AG09309 (cell line): ENCODE measurements at regions not wholly inside any gene's neighbourhood (a gene's known extent, or its start where the extent isn't known, plus 50 kb on each side); places are given as distances from the start of the nearest gene placed in this dataset.

Experiments used
- DNase-seq: peaks from one replicate; pipeline ENCODE4 v3.0.0-alpha.2; 2010; ENCODE audit warnings: low read depth
- H3K4me3 ChIP-seq: 2 replicates; pipeline ENCODE4 v1.5.1; 2011; ENCODE audit warnings: mild to moderate bottlenecking, low read depth, low read length, moderate library complexity; ENCODE audit not compliant: control insufficient read depth
- TF ChIP-seq, protein P1 (sequence below): IDR thresholded peaks from 2 replicates; pipeline ENCODE4 v1.5.1; 2011; ENCODE audit warnings: mild to moderate bottlenecking, low read depth, low read length, inconsistent platforms; ENCODE audit not compliant: insufficient read depth, control insufficient read depth; ENCODE audit errors: missing control alignments

DNA sequence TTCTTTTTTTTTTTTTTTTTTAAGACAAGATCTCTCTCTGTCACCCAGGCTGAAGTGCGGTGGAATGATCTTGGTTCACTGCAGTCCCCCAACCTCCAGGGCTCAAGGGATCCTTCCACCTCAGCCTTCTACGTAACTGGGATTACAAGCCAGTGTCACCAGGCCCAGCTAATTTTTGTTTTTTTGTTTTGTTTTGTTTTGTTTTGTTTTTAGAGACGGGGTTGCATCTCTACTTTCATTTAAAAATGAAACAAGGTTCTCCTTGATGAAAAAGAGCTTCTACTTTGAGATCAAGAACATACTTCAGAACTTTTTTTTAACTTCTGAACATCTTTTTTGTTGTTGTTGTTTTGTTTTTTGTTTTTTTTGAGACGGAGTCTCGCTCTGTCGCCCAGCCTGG lies 121.7 kb upstream of the PRB2 start:
- no peak for DNase-seq
- TF ChIP-seq, protein P1, sequence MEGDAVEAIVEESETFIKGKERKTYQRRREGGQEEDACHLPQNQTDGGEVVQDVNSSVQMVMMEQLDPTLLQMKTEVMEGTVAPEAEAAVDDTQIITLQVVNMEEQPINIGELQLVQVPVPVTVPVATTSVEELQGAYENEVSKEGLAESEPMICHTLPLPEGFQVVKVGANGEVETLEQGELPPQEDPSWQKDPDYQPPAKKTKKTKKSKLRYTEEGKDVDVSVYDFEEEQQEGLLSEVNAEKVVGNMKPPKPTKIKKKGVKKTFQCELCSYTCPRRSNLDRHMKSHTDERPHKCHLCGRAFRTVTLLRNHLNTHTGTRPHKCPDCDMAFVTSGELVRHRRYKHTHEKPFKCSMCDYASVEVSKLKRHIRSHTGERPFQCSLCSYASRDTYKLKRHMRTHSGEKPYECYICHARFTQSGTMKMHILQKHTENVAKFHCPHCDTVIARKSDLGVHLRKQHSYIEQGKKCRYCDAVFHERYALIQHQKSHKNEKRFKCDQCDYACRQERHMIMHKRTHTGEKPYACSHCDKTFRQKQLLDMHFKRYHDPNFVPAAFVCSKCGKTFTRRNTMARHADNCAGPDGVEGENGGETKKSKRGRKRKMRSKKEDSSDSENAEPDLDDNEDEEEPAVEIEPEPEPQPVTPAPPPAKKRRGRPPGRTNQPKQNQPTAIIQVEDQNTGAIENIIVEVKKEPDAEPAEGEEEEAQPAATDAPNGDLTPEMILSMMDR: no peak
- no peak overlapping the region for H3K4me3 ChIP-seq

- TF ChIP-seq, protein P1: no peak
- no peak for DNase-seq
- no peak overlapping the region for H3K4me3 ChIP-seq
Observed at GRCh38 chr12:11524446-11524845, 125.0 kb upstream of the ETV6 start.

- TF ChIP-seq, protein P1: no peak
- H3K4me3 ChIP-seq: no peak overlapping the region
Observed at GRCh38 chr12:11534064-11534463, 115.4 kb upstream of the ETV6 start.

DNA sequence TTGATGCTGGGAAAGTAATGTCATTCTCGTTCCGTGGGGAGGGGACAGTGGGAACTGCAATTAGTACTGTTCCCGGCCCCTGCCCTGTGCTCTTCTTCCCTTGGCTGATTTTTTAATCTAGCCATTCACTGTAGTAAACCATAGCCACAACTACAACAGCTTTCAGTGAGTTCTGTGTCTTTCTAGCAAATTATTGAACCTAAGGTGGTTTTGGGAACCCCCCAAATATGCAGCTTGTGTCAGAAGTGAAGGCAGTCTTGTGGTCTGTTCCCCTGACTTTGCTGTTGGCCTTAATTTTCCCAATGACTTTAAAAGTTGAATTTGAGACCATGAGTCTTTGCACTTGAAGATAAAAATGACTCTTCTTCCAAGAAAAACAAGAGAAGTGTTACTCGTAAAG lies 114.3 kb upstream of the ETV6 start:
- TF ChIP-seq, protein P1: no peak

More at GRCh38 chr12:11534064-11534463, 115.4 kb upstream of the ETV6 start:
- no peak for DNase-seq

DNA sequence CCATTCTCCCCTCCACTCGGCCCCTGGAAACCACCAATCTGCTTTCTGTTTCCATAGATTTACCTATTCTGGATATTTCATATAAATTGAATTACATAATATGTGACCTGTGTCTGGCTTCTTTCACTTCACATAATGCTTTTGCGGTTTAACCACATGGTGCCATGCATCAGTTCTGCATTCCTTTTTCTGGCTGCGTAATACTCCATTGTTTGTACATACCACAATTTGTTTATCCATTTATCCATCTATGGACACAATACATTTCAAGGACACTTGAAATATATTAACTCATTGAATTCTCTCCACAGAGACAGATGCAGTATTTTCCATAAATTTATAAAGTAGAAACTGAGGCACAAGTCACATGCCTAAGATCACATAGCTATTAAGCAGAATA lies 110.3 kb upstream of the ETV6 start:
- TF ChIP-seq, protein P1: no peak

More for the DNA sequence above, 114.3 kb upstream of the ETV6 start:
- H3K4me3 ChIP-seq: no peak overlapping the region
- no peak for DNase-seq

DNA sequence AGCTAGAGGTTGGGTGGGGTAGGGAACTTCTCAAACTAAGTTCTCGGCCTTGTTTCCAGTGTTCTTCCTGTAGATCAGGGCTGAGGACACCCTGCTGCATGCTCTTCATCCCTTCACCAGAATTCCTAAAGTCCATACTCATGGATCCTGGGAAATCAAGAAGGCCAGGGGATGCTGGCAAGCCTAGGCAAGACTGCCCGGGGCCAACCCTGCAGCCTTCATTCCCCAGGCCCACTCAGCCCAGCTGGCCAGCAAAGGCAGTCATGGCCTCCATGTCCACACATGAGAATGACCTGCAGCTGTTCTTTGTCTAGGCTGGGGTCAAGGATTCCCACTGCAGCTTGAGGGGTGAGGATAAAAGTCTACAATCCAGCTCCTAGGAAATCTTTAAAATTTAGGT lies 109.3 kb upstream of the ETV6 start:
- DNase-seq: no peak
- TF ChIP-seq, protein P1: no peak
- no peak overlapping the region for H3K4me3 ChIP-seq

More for the DNA sequence above, 110.3 kb upstream of the ETV6 start:
- no peak overlapping the region for H3K4me3 ChIP-seq
- no peak for DNase-seq
